ENCODE measurements at regions not wholly inside any gene's neighbourhood (a gene's known extent, or its start where the extent isn't known, plus 50 kb on each side); places are given as distances from the start of the nearest gene placed in this dataset.
"Not testable (repeated sequence)": the region's sequence is repeated elsewhere in the genome, so short reads cannot be mapped to it uniquely, and the experiment has no call there.

- in situ Hi-C loops (cut with HindIII; ENCODE audit: low pct_ligation_motif_present, low pct_unique_long_range_greater_than_20kb, low sequenced_read_pairs), result no loop called here
- DNase-seq, result peak; percentile 37
Measured at GRCh38 chr6:21915707-21916260, 322.2 kb downstream of the SOX4 start.

- in situ Hi-C loops (cut with HindIII; ENCODE audit: low pct_ligation_motif_present, low pct_unique_long_range_greater_than_20kb, low sequenced_read_pairs), result no loop called here
- DNase-seq, result no peak
Measured at GRCh38 chr6:21918041-21918440, 324.5 kb downstream of the SOX4 start.

- DNase-seq, result no peak
- in situ Hi-C loops (cut with HindIII; ENCODE audit: low pct_ligation_motif_present, low pct_unique_long_range_greater_than_20kb, low sequenced_read_pairs), result no loop called here
Measured at GRCh38 chr6:21918666-21919065, 325.1 kb downstream of the SOX4 start.

- DNase-seq, result peak; percentile 79
- in situ Hi-C loops (cut with HindIII; ENCODE audit: low pct_ligation_motif_present, low pct_unique_long_range_greater_than_20kb, low sequenced_read_pairs), result no loop called here
Measured at GRCh38 chr6:21922086-21922485, 328.5 kb downstream of the SOX4 start.

GRCh38 chr6:21924002-21924401 lies 330.5 kb downstream of the SOX4 start:
- no peak for DNase-seq
- in situ Hi-C loops (cut with HindIII; ENCODE audit: low pct_ligation_motif_present, low pct_unique_long_range_greater_than_20kb, low sequenced_read_pairs), result no loop called here

- no peak for DNase-seq
- in situ Hi-C loops (cut with HindIII; ENCODE audit: low pct_ligation_motif_present, low pct_unique_long_range_greater_than_20kb, low sequenced_read_pairs), result no loop called here
Measured at GRCh38 chr6:21928827-21929226, 335.3 kb downstream of the SOX4 start.

GRCh38 chr6:21931641-21932335 lies 338.2 kb downstream of the SOX4 start:
- in situ Hi-C loops (cut with HindIII; ENCODE audit: low pct_ligation_motif_present, low pct_unique_long_range_greater_than_20kb, low sequenced_read_pairs), result no loop called here
- no peak for DNase-seq

- DNase-seq, result no peak
- in situ Hi-C loops (cut with HindIII; ENCODE audit: low pct_ligation_motif_present, low pct_unique_long_range_greater_than_20kb, low sequenced_read_pairs), result no loop called here
Measured at GRCh38 chr6:21933351-21933750, 339.8 kb downstream of the SOX4 start.

- no peak for DNase-seq
- in situ Hi-C loops (cut with HindIII; ENCODE audit: low pct_ligation_motif_present, low pct_unique_long_range_greater_than_20kb, low sequenced_read_pairs), result no loop called here
Measured at GRCh38 chr6:21935142-21935541, 341.6 kb downstream of the SOX4 start.

GRCh38 chr6:21935561-21936028 lies 342.0 kb downstream of the SOX4 start:
- DNase-seq, result no peak
- in situ Hi-C loops (cut with HindIII; ENCODE audit: low pct_ligation_motif_present, low pct_unique_long_range_greater_than_20kb, low sequenced_read_pairs), result no loop called here

- in situ Hi-C loops (cut with HindIII; ENCODE audit: low pct_ligation_motif_present, low pct_unique_long_range_greater_than_20kb, low sequenced_read_pairs), result no loop called here
- no peak for DNase-seq
Measured at GRCh38 chr6:21937466-21937865, 343.9 kb downstream of the SOX4 start.

- DNase-seq; in situ Hi-C loops (cut with HindIII; ENCODE audit: low pct_ligation_motif_present, low pct_unique_long_range_greater_than_20kb, low sequenced_read_pairs): not testable (repeated sequence)
Measured at GRCh38 chr6:21939066-21939465, 345.5 kb downstream of the SOX4 start.

GRCh38 chr6:21941926-21942325 lies 348.4 kb downstream of the SOX4 start:
- in situ Hi-C loops (cut with HindIII; ENCODE audit: low pct_ligation_motif_present, low pct_unique_long_range_greater_than_20kb, low sequenced_read_pairs), result no loop called here
- DNase-seq, result no peak

- peak; percentile 45 for DNase-seq
- in situ Hi-C loops (cut with HindIII; ENCODE audit: low pct_ligation_motif_present, low pct_unique_long_range_greater_than_20kb, low sequenced_read_pairs), result no loop called here
Measured at GRCh38 chr6:21942897-21943296, 349.3 kb downstream of the SOX4 start.

GRCh38 chr6:21946298-21946783 lies 350.5 kb downstream of the PRL start:
- DNase-seq, result peak; percentile 96
- in situ Hi-C loops (cut with HindIII; ENCODE audit: low pct_ligation_motif_present, low pct_unique_long_range_greater_than_20kb, low sequenced_read_pairs), result no loop called here

GRCh38 chr6:21947227-21947626 lies 349.6 kb downstream of the PRL start:
- DNase-seq; in situ Hi-C loops (cut with HindIII; ENCODE audit: low pct_ligation_motif_present, low pct_unique_long_range_greater_than_20kb, low sequenced_read_pairs): not testable (repeated sequence)

- DNase-seq, result no peak
- in situ Hi-C loops (cut with HindIII; ENCODE audit: low pct_ligation_motif_present, low pct_unique_long_range_greater_than_20kb, low sequenced_read_pairs), result no loop called here
Measured at GRCh38 chr6:21947731-21948386, 349.0 kb downstream of the PRL start.

- no peak for DNase-seq
- in situ Hi-C loops (cut with HindIII; ENCODE audit: low pct_ligation_motif_present, low pct_unique_long_range_greater_than_20kb, low sequenced_read_pairs), result no loop called here
Measured at GRCh38 chr6:21949211-21949801, 347.5 kb downstream of the PRL start.

GRCh38 chr6:21952367-21952766 lies 344.5 kb downstream of the PRL start:
- in situ Hi-C loops (cut with HindIII; ENCODE audit: low pct_ligation_motif_present, low pct_unique_long_range_greater_than_20kb, low sequenced_read_pairs), result no loop called here
- DNase-seq, result no peak
